ENCODE measurements at regions not wholly inside any gene's neighbourhood (a gene's known extent, or its start where the extent isn't known, plus 50 kb on each side); places are given as distances from the start of the nearest gene placed in this dataset.

DNA sequence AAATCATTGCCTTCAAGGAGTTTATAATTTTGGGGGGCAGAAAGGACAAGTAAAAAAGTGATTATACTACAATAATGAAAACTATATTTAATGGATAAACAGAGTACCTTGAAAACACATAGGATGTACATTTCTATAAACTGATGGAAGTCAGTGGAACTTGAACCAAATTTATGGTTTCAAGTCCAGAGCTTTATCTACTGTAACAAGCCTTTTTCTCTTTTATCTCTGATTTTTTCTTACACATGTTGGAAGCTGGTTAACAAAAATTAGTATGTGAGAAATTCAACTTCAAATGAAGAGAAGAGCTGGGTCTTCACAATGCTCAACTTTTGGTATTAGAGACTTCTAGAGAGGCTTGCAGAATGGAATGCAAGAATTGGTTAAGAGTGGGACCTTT lies 393.6 kb downstream of the LMO7 start:
- TF ChIP-seq POLR2AphosphoS5 (IDR thresholded peaks at IDR 0.05; ENCODE audit: low read depth, low read length) (no peak), TAF1 (IDR thresholded peaks at IDR 0.05; ENCODE audit: low read depth, low read length) (no peak), POLR2A (IDR thresholded peaks at IDR 0.05; ENCODE audit: low read depth, low read length) (no peak)
